GM23338 (cell line): ENCODE measurements at regions not wholly inside any gene's neighbourhood (a gene's known extent, or its start where the extent isn't known, plus 50 kb on each side); places are given as distances from the start of the nearest gene placed in this dataset.

Source experiments
- ATAC-seq: fragments of 200-7000 bp; cut with Tn5 transposase; 3 replicates; pipeline ENCODE4 v1.9.1; 2020
- DNase-seq: peaks from one replicate; pipeline ENCODE4 v3.0.0-alpha.2; 2015; ENCODE audit warnings: low spot score
- H2AFZ ChIP-seq: fragments of 200-600 bp; sonication (generic); 2 replicates; pipeline ENCODE4 v1.8.0; 2016; ENCODE audit warnings: antibody characterized with exemption, mild to moderate bottlenecking, moderate library complexity
- H3F3A ChIP-seq: fragments of 200-600 bp; sonication (generic); replicated peaks from 2 replicates; pipeline ENCODE4 v1.8.0; 2017; ENCODE audit warnings: antibody characterized with exemption, mixed run types, low read depth
- H3K27ac ChIP-seq: fragments of 200-600 bp; sonication (generic); 2 replicates; pipeline ENCODE4 v1.6.1; 2016; ENCODE audit warnings: low read depth
- H3K27me3 ChIP-seq: fragments of 200-600 bp; sonication (generic); 2 replicates; pipeline ENCODE4 v1.8.0; 2016; ENCODE audit warnings: mild to moderate bottlenecking, mixed run types, moderate library complexity; ENCODE audit not compliant: insufficient read depth
- H3K36me3 ChIP-seq: fragments of 200-600 bp; sonication (generic); 2 replicates; pipeline ENCODE4 v1.8.0; 2016; ENCODE audit warnings: mild to moderate bottlenecking; ENCODE audit not compliant: insufficient read depth
- H3K4me1 ChIP-seq: fragments of 200-600 bp; sonication (generic); 2 replicates; pipeline ENCODE4 v1.8.0; 2016; ENCODE audit warnings: mild to moderate bottlenecking, moderate library complexity; ENCODE audit not compliant: insufficient read depth
- H3K4me2 ChIP-seq: fragments of 200-600 bp; sonication (generic); 2 replicates; pipeline ENCODE4 v1.7.1; 2017; ENCODE audit warnings: mixed run types
- H3K4me3 ChIP-seq: fragments of 200-600 bp; sonication (generic); 2 replicates; pipeline ENCODE4 v1.6.1; 2016; ENCODE audit warnings: mixed run types
- H3K79me2 ChIP-seq: fragments of 200-600 bp; sonication (generic); replicated peaks from 2 replicates; pipeline ENCODE4 v1.8.0; 2017; ENCODE audit warnings: mild to moderate bottlenecking; ENCODE audit not compliant: insufficient read depth
- H3K9me2 ChIP-seq: fragments of 200-600 bp; sonication (generic); 2 replicates; pipeline ENCODE4 v1.8.0; 2017; ENCODE audit not compliant: insufficient read depth
- H4K20me1 ChIP-seq: fragments of 200-600 bp; sonication (generic); replicated peaks from 2 replicates; pipeline ENCODE4 v1.8.0; 2017; ENCODE audit warnings: mild to moderate bottlenecking; ENCODE audit not compliant: insufficient read depth
- H3K27ac Mint-ChIP-seq: 2 replicates; pipeline ENCODE4 v1.8.0; 2020; ENCODE audit warnings: inconsistent platforms, mild to moderate bottlenecking, moderate library complexity, mixed read lengths
- H3K27me3 Mint-ChIP-seq: 3 replicates; pipeline ENCODE4 v1.8.0; 2022; ENCODE audit warnings: low read depth, mild to moderate bottlenecking, moderate library complexity, mixed read lengths, inconsistent platforms; ENCODE audit not compliant: insufficient read depth, poor library complexity
- H3K36me3 Mint-ChIP-seq: 3 replicates; pipeline ENCODE4 v1.8.0; 2021; ENCODE audit warnings: low read depth, mild to moderate bottlenecking, inconsistent platforms, moderate library complexity, mixed read lengths
- H3K4me1 Mint-ChIP-seq: 3 replicates; pipeline ENCODE4 v1.8.0; 2020; ENCODE audit warnings: mild to moderate bottlenecking, inconsistent platforms, mixed read lengths
- H3K4me3 Mint-ChIP-seq: 3 replicates; pipeline ENCODE4 v1.8.0; 2021; ENCODE audit warnings: moderate library complexity, mild to moderate bottlenecking, inconsistent platforms, mixed read lengths
- H3K9me3 Mint-ChIP-seq: 3 replicates; pipeline ENCODE4 v1.8.0; 2020; ENCODE audit warnings: moderate library complexity, mild to moderate bottlenecking, inconsistent platforms, mixed read lengths
- CREB1 ChIP-seq: fragments of 250-450 bp; sonication (Bioruptor Pico); IDR thresholded peaks from 2 replicates; pipeline ENCODE4 v1.5.0; 2020; ENCODE audit warnings: low read depth, mild to moderate bottlenecking, moderate library complexity
- ETS1 ChIP-seq: IDR thresholded peaks from 2 replicates; pipeline ENCODE4 v1.6.1; 2016; ENCODE audit warnings: antibody characterized with exemption
- EZH2 ChIP-seq: fragments of 200-600 bp; sonication (generic); IDR thresholded peaks from one replicate; pipeline ENCODE4 v1.8.0; 2017; ENCODE audit warnings: antibody characterized with exemption, mild to moderate bottlenecking, low read depth; ENCODE audit not compliant: unreplicated experiment
- JUNB ChIP-seq: IDR thresholded peaks from one replicate; pipeline ENCODE4 v1.6.1; 2016; ENCODE audit warnings: antibody characterized with exemption; ENCODE audit not compliant: unreplicated experiment
- NANOG ChIP-seq: IDR thresholded peaks from 2 replicates; pipeline ENCODE4 v1.6.1; 2016; ENCODE audit warnings: antibody characterized with exemption, borderline replicate concordance
- POLR2AphosphoS5 ChIP-seq: IDR thresholded peaks from 2 replicates; pipeline ENCODE4 v1.6.1; 2016; ENCODE audit warnings: antibody characterized with exemption, low read depth
- REST ChIP-seq: IDR thresholded peaks from one replicate; pipeline ENCODE4 v1.6.1; 2018; ENCODE audit warnings: antibody characterized with exemption; ENCODE audit not compliant: unreplicated experiment
- STAT1 ChIP-seq: IDR thresholded peaks from one replicate; pipeline ENCODE4 v1.6.1; 2016; ENCODE audit warnings: antibody characterized with exemption; ENCODE audit not compliant: unreplicated experiment
- ZNF114 ChIP-seq: fragments of 250-450 bp; sonication (Bioruptor Pico); IDR thresholded peaks from 2 replicates; pipeline ENCODE4 v1.5.0; 2020; ENCODE audit warnings: mild to moderate bottlenecking, moderate library complexity
- ZNF462 ChIP-seq: fragments of 250-450 bp; sonication (Bioruptor Pico); IDR thresholded peaks from 2 replicates; pipeline ENCODE4 v1.5.0; 2020; ENCODE audit warnings: mild to moderate bottlenecking, moderate library complexity

GRCh38 chr10:83233691-83234090, 905.6 kb upstream of the GHITM start:
- no peak overlapping the region for H3K4me2 ChIP-seq
- no peaks in the 10 kb centered on the region for H3K9me3 Mint-ChIP-seq
- H3K27ac ChIP-seq: no peak overlapping the region
- no peak overlapping the region for H2AFZ ChIP-seq
- H3K27me3 Mint-ChIP-seq: no peaks in the 10 kb centered on the region
- no peak overlapping the region for H3K4me3 ChIP-seq
- no peak overlapping the region for H3K27ac Mint-ChIP-seq
- H3F3A ChIP-seq: no peaks in the 10 kb centered on the region
- no peaks in the 10 kb centered on the region for H3K9me2 ChIP-seq
- no peak for DNase-seq
- no peaks in the 10 kb centered on the region for H4K20me1 ChIP-seq
- no peaks in the 10 kb centered on the region for H3K36me3 ChIP-seq
- TF ChIP-seq STAT1 (no peak), REST (no peak), NANOG (no peak), EZH2 (no peak), JUNB (no peak), ZNF114 (CRISPR knock-in tag) (no peak), ZNF462 (no peak), ETS1 (no peak), CREB1 (CRISPR knock-in tag) (no peak), POLR2AphosphoS5 (no peak)
- ATAC-seq: no peak
- no peaks in the 10 kb centered on the region for H3K27me3 ChIP-seq
- H3K36me3 Mint-ChIP-seq: no peaks in the 10 kb centered on the region
- 0 out of 3 replicates have a peak, but pooled peaks cover 4% of the 10 kb centered on the region for H3K4me1 Mint-ChIP-seq
- no peak overlapping the region for H3K4me3 Mint-ChIP-seq
- H3K79me2 ChIP-seq: no peaks in the 10 kb centered on the region
- no peaks in the 10 kb centered on the region for H3K4me1 ChIP-seq
